ENCODE measurements at regions not wholly inside any gene's neighbourhood (a gene's known extent, or its start where the extent isn't known, plus 50 kb on each side); places are given as distances from the start of the nearest gene placed in this dataset.

GRCh38 chr14:97379091-97379531 is 581.9 kb downstream of the VRK1 start:
- TF ChIP-seq CTCF (conservative IDR thresholded peaks at IDR 0.05), result no peak
- Histone ChIP-seq H3K36me3 (ENCODE audit: control insufficient read depth, insufficient read depth, low read length) (no peaks in the 10 kb centered on the region), H3K27me3 (ENCODE audit: control insufficient read depth, insufficient read depth, low read length, poor library complexity, severe bottlenecking) (no peaks in the 10 kb centered on the region), H3K27ac (ENCODE audit: low read depth, low read length) (no peak overlapping the region), H3K9me3 (ENCODE audit: control insufficient read depth, low read length) (no peaks in the 10 kb centered on the region), H3K4me1 (ENCODE audit: control insufficient read depth, insufficient read depth, low read length) (no peaks in the 10 kb centered on the region), H3K9ac (ENCODE audit: extremely low read depth, low read length, poor library complexity, severe bottlenecking) (no peak overlapping the region), H3K4me3 (ENCODE audit: low read length) (no peak overlapping the region)
- Mint-ChIP-seq H3K27me3 (ENCODE audit: insufficient read depth) (peaks cover 14% of the 10 kb centered on the region), H3K9me3 (no peaks in the 10 kb centered on the region), H3K36me3 (ENCODE audit: low read depth) (no peaks in the 10 kb centered on the region), H3K4me1 (peaks cover 46% of the 10 kb centered on the region), H3K4me3 (no peak overlapping the region), H3K27ac (no peak overlapping the region)
- DNase-seq, result peak; percentile 73
- 45 to 59% methylated on average over 4 to 7 of the region's 7 CpGs for WGBS, 2 experiments (ENCODE audit: insufficient coverage in 1 of 2, insufficient read length in 1 of 2)

- H3K9ac ChIP-seq (ENCODE audit: extremely low read depth, low read length, poor library complexity, severe bottlenecking), result no peak overlapping the region
- no peaks in the 10 kb centered on the region for H3K27me3 ChIP-seq (ENCODE audit: control insufficient read depth, insufficient read depth, low read length, poor library complexity, severe bottlenecking)
- Mint-ChIP-seq H3K9me3 (no peaks in the 10 kb centered on the region), H3K36me3 (ENCODE audit: low read depth) (no peaks in the 10 kb centered on the region), H3K27me3 (ENCODE audit: insufficient read depth) (peaks cover 14% of the 10 kb centered on the region), H3K4me3 (no peak overlapping the region), H3K4me1 (peaks cover 46% of the 10 kb centered on the region), H3K27ac (no peak overlapping the region)
- H3K4me3 ChIP-seq (ENCODE audit: low read length), result no peak overlapping the region
- WGBS, 2 experiments (ENCODE audit: insufficient coverage in 1 of 2, insufficient read length in 1 of 2), result 90 to 94% methylated on average over 6 to 7 of the region's 7 CpGs
- peak; percentile 65 for DNase-seq
- H3K4me1 ChIP-seq (ENCODE audit: control insufficient read depth, insufficient read depth, low read length), result no peaks in the 10 kb centered on the region
- H3K27ac ChIP-seq (ENCODE audit: low read depth, low read length), result no peak overlapping the region
- H3K36me3 ChIP-seq (ENCODE audit: control insufficient read depth, insufficient read depth, low read length), result no peaks in the 10 kb centered on the region
- TF ChIP-seq CTCF (conservative IDR thresholded peaks at IDR 0.05), result no peak
- H3K9me3 ChIP-seq (ENCODE audit: control insufficient read depth, low read length), result no peaks in the 10 kb centered on the region
These were observed 583.4 kb downstream of the VRK1 start for GRCh38 chr14:97380539-97380941.

GRCh38 chr14:97381309-97381708 is 584.1 kb downstream of the VRK1 start:
- Histone ChIP-seq H3K27me3 (ENCODE audit: control insufficient read depth, insufficient read depth, low read length, poor library complexity, severe bottlenecking) (no peaks in the 10 kb centered on the region), H3K4me1 (ENCODE audit: control insufficient read depth, insufficient read depth, low read length) (no peaks in the 10 kb centered on the region), H3K27ac (ENCODE audit: low read depth, low read length) (no peak overlapping the region), H3K9me3 (ENCODE audit: control insufficient read depth, low read length) (no peaks in the 10 kb centered on the region), H3K4me3 (ENCODE audit: low read length) (no peak overlapping the region), H3K9ac (ENCODE audit: extremely low read depth, low read length, poor library complexity, severe bottlenecking) (no peak overlapping the region), H3K36me3 (ENCODE audit: control insufficient read depth, insufficient read depth, low read length) (no peaks in the 10 kb centered on the region)
- Mint-ChIP-seq H3K4me1 (peaks cover 46% of the 10 kb centered on the region), H3K9me3 (no peaks in the 10 kb centered on the region), H3K27ac (no peak overlapping the region), H3K27me3 (ENCODE audit: insufficient read depth) (peaks cover 14% of the 10 kb centered on the region), H3K36me3 (ENCODE audit: low read depth) (no peaks in the 10 kb centered on the region), H3K4me3 (no peak overlapping the region)
- peak; percentile 25 for DNase-seq
- TF ChIP-seq CTCF (conservative IDR thresholded peaks at IDR 0.05), result no peak
- WGBS, 2 experiments (ENCODE audit: insufficient coverage in 1 of 2, insufficient read length in 1 of 2), result 94% methylated on average over 1 of the region's 1 CpG; no CpG with 5 or more reads in 1 of the 2 experiments

All from endodermal cell (in vitro differentiated cells).